Spleen (tissue), 11 donors: ENCODE measurements at regions not wholly inside any gene's neighbourhood (a gene's known extent, or its start where the extent isn't known, plus 50 kb on each side); places are given as distances from the start of the nearest gene placed in this dataset.

Experiments used
- DNase-seq: peaks from one replicate; pipeline ENCODE4 v3.0.0-alpha.2; 2020
- H3K27ac ChIP-seq, 8 donors: fragments of 200-600 bp; sonication (generic) in 7 of 8; 1 replicate in 4 of 8; 2 replicates in 4 of 8; pipeline versions ENCODE4 v1.5.0 to v1.8.0; 2016 to 2021; ENCODE audit warnings: inconsistent platforms in 4 of 8, mild to moderate bottlenecking in 4 of 8, moderate library complexity in 1 of 8
- H3K27me3 ChIP-seq, 7 donors: fragments of 200-600 bp; sonication (generic) in 6 of 7; replicated peaks in 1 of 7; 1 replicate in 4 of 7; 2 replicates in 3 of 7; pipeline versions ENCODE4 v1.5.0 to v1.8.0; 2016 to 2021; ENCODE audit warnings: inconsistent platforms in 3 of 7, mild to moderate bottlenecking in 1 of 7
- H3K36me3 ChIP-seq, 6 donors: fragments of 200-600 bp; sonication (generic) in 5 of 6; 1 replicate in 4 of 6; 2 replicates in 2 of 6; pipeline versions ENCODE4 v1.5.0 to v1.8.0; 2016 to 2021; ENCODE audit warnings: inconsistent platforms in 2 of 6
- H3K4me1 ChIP-seq, 6 donors: fragments of 200-600 bp; sonication (generic) in 5 of 6; 1 replicate in 3 of 6; 2 replicates in 3 of 6; pipeline versions ENCODE4 v1.5.0 to v1.8.0; 2016 to 2021; ENCODE audit warnings: inconsistent platforms in 3 of 6
- H3K4me3 ChIP-seq, 8 donors: fragments of 200-600 bp; sonication (generic) in 7 of 8; 1 replicate in 4 of 8; 2 replicates in 4 of 8; pipeline versions ENCODE4 v1.5.0 to v1.8.0; 2016 to 2021; ENCODE audit warnings: inconsistent platforms in 4 of 8, mild to moderate bottlenecking in 4 of 8, moderate library complexity in 2 of 8
- H3K9me3 ChIP-seq, 8 donors: fragments of 200-600 bp; sonication (generic) in 7 of 8; 1 replicate in 4 of 8; 2 replicates in 4 of 8; pipeline versions ENCODE4 v1.5.0 to v1.8.0; 2016 to 2021; ENCODE audit warnings: inconsistent platforms in 4 of 8
- POLR2A ChIP-seq, 3 donors: fragments of 450-650 bp; IDR thresholded peaks; one replicate each; pipeline ENCODE4 v1.5.1; 2017; ENCODE audit warnings: antibody characterized with exemption in 3 of 3, mild to moderate bottlenecking in 1 of 3
- POLR2AphosphoS5 ChIP-seq, 3 donors: sonication (generic); formaldehyde crosslinking; IDR thresholded peaks; one replicate each; pipeline ENCODE4 v1.5.1; 2017; ENCODE audit warnings: antibody characterized with exemption in 3 of 3
- WGBS, 5 donors: extraction: QIAGEN DNeasy Blood & Tissue Kit in 3 of 5; methylation state at CpG; one replicate each; pipeline versions ENCODE4 v1.1.5 to v1.1.7; 2013 to 2018; 5-methylcytosine and 5-hydroxymethylcytosine counted together
- intact Hi-C: fragments of 100-400 bp; cut with DNase I; formaldehyde crosslinking; loops from one replicate; pipeline ENCODE4 v1.15.0; 2023; ENCODE audit warnings: low total_unique reads
- TF ChIP-seq, protein P1 (sequence below), 11 experiments: fragments of 200-600 bp in 7 of 11; fragments of 450-650 bp in 4 of 11; sonication (generic) in 4 of 11; IDR thresholded peaks in 8 of 11; conservative IDR thresholded peaks in 3 of 11; 1 replicate in 7 of 11; 2 replicates in 4 of 11; pipeline versions ENCODE4 v1.4.0 to v1.8.0; 2016 to 2021; ENCODE audit warnings: antibody characterized with exemption in 11 of 11, inconsistent platforms in 4 of 11, mild to moderate bottlenecking in 1 of 11
- donor health status: healthy with polysubstance abuse.
- donor health status: DM: no; HTN: no; CAD: no; lungs with moderate emphysema.
- donor health status: DM: no; HTN: no; CAD: no.
- donor health status: Bipolar disorder and iron deficiency.
- donor health status: healthy.
- donor health status: DM: no; HTN: no; CAD: no.
- donor health status: DM: yes; HTN: yes; CAD: no.

DNA sequence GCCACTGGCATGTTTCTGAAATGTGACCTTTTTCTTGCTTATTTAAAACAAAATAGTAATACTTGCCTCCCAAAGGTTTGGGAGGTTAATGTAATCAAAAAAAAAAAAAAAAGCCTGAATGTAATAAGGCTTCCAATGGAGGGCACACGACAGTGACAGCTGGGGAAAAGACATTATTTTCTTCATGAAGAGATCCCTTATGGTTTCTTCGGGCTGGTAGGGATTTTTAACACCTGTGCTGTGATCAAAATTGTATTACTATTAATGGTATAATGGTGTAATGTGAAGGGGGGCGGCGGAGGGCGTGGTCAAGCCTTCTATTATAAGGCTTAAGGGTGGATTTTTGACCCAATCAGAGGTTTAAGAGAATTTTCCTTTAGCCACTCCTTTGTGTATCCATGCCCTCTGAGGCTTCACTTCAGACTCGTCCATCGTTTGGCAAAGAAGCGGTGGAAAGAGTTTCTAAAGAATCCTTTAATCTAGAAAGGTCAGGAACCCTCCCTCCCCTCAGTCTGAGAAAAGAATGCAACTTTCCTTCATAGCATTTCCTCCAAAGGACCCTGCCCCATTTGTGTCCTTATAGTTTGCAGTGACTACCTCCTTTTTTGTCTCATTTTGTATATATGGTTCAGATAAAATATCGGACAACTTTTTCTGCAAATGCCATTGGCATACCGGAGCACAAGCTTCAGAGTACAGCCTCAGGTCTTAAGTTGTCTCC, 89.5 kb upstream of the CHD2 start:
- Histone ChIP-seq H3K27ac (peak overlapping the region; percentile 93 to 100 (median 98)), H3K27me3 (no peaks in the 10 kb centered on the region), H3K36me3 (no peaks in the 10 kb centered on the region), H3K9me3 (no peaks in the 10 kb centered on the region), H3K4me3 (peak overlapping the region in 7 of 8 donors; percentile 40 to 77 (median 56)), H3K4me1 (peaks cover 10 to 71% (median 40%) of the 10 kb centered on the region in 6 donors)
- WGBS, 5 donors = 9 to 26% (median 18%) methylated on average over 10 of the region's 10 CpGs
- intact Hi-C loops = no loop called here
- peak; percentile 83 for DNase-seq
- TF ChIP-seq POLR2AphosphoS5 (IDR thresholded peaks at IDR 0.05) = no peak
- TF ChIP-seq POLR2A (IDR thresholded peaks at IDR 0.05) = no peak
- TF ChIP-seq, protein P1, sequence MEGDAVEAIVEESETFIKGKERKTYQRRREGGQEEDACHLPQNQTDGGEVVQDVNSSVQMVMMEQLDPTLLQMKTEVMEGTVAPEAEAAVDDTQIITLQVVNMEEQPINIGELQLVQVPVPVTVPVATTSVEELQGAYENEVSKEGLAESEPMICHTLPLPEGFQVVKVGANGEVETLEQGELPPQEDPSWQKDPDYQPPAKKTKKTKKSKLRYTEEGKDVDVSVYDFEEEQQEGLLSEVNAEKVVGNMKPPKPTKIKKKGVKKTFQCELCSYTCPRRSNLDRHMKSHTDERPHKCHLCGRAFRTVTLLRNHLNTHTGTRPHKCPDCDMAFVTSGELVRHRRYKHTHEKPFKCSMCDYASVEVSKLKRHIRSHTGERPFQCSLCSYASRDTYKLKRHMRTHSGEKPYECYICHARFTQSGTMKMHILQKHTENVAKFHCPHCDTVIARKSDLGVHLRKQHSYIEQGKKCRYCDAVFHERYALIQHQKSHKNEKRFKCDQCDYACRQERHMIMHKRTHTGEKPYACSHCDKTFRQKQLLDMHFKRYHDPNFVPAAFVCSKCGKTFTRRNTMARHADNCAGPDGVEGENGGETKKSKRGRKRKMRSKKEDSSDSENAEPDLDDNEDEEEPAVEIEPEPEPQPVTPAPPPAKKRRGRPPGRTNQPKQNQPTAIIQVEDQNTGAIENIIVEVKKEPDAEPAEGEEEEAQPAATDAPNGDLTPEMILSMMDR (IDR thresholded peaks at IDR 0.05 in 8 of 11, conservative IDR thresholded peaks at IDR 0.05 in 3 of 11) = no peak

- intact Hi-C loops = no loop called here
- no peaks in the 10 kb centered on the region for H3K27me3 ChIP-seq
- TF ChIP-seq, protein P1 (IDR thresholded peaks at IDR 0.05 in 8 of 11, conservative IDR thresholded peaks at IDR 0.05 in 3 of 11) = no peak
- TF ChIP-seq POLR2A (IDR thresholded peaks at IDR 0.05) = no peak
- TF ChIP-seq POLR2AphosphoS5 (IDR thresholded peaks at IDR 0.05) = no peak
- H3K4me1 ChIP-seq = peaks cover 10 to 67% (median 37%) of the 10 kb centered on the region in 6 donors
- WGBS, 5 donors = 62 to 70% (median 69%) methylated on average over 6 of the region's 6 CpGs
- peak overlapping the region; percentile 93 to 100 (median 98) for H3K27ac ChIP-seq
- peak overlapping the region in 6 of 8 donors; percentile 45 to 77 (median 58) for H3K4me3 ChIP-seq
- H3K9me3 ChIP-seq = no peaks in the 10 kb centered on the region
- DNase-seq = no peak
- H3K36me3 ChIP-seq = no peaks in the 10 kb centered on the region
These were observed 88.8 kb upstream of the CHD2 start for GRCh38 chr15:92811148-92811913.

GRCh38 chr15:92812271-92812670, 87.9 kb upstream of the CHD2 start:
- Histone ChIP-seq H3K4me3 (no peak overlapping the region), H3K27ac (no peak overlapping the region), H3K27me3 (no peaks in the 10 kb centered on the region), H3K36me3 (no peaks in the 10 kb centered on the region), H3K4me1 (peaks cover 10 to 64% (median 36%) of the 10 kb centered on the region in 6 donors), H3K9me3 (no peaks in the 10 kb centered on the region)
- intact Hi-C loops = no loop called here
- DNase-seq = no peak
- TF ChIP-seq POLR2A (IDR thresholded peaks at IDR 0.05) = no peak
- TF ChIP-seq, protein P1 (IDR thresholded peaks at IDR 0.05 in 8 of 11, conservative IDR thresholded peaks at IDR 0.05 in 3 of 11) = no peak
- TF ChIP-seq POLR2AphosphoS5 (IDR thresholded peaks at IDR 0.05) = no peak
- WGBS, 5 donors = 90 to 94% (median 93%) methylated on average over 12 of the region's 12 CpGs

GRCh38 chr15:92813485-92813884, 86.6 kb upstream of the CHD2 start:
- no peaks in the 10 kb centered on the region for H3K36me3 ChIP-seq
- no peak overlapping the region for H3K4me3 ChIP-seq
- no peaks in the 10 kb centered on the region for H3K9me3 ChIP-seq
- TF ChIP-seq POLR2AphosphoS5 (IDR thresholded peaks at IDR 0.05) (no peak), POLR2A (IDR thresholded peaks at IDR 0.05) (no peak)
- TF ChIP-seq, protein P1 (IDR thresholded peaks at IDR 0.05 in 8 of 11, conservative IDR thresholded peaks at IDR 0.05 in 3 of 11) = no peak
- WGBS, 5 donors = 68 to 83% (median 79%) methylated on average over 4 of the region's 4 CpGs
- intact Hi-C loops = no loop called here
- H3K27me3 ChIP-seq = no peaks in the 10 kb centered on the region
- no peak for DNase-seq
- peaks cover 12 to 64% (median 34%) of the 10 kb centered on the region in 6 donors for H3K4me1 ChIP-seq
- peak overlapping the region in 3 of 8 donors; percentile 7 to 37 (median 28) for H3K27ac ChIP-seq
